ENCODE measurements at regions not wholly inside any gene's neighbourhood (a gene's known extent, or its start where the extent isn't known, plus 50 kb on each side); places are given as distances from the start of the nearest gene placed in this dataset.
"Not testable (repeated sequence)": the region's sequence is repeated elsewhere in the genome, so short reads cannot be mapped to it uniquely, and the experiment has no call there.

GRCh38 chr18:62458868-62459716 is 63.7 kb upstream of the ZCCHC2 start:
- TF ChIP-seq, protein P1, sequence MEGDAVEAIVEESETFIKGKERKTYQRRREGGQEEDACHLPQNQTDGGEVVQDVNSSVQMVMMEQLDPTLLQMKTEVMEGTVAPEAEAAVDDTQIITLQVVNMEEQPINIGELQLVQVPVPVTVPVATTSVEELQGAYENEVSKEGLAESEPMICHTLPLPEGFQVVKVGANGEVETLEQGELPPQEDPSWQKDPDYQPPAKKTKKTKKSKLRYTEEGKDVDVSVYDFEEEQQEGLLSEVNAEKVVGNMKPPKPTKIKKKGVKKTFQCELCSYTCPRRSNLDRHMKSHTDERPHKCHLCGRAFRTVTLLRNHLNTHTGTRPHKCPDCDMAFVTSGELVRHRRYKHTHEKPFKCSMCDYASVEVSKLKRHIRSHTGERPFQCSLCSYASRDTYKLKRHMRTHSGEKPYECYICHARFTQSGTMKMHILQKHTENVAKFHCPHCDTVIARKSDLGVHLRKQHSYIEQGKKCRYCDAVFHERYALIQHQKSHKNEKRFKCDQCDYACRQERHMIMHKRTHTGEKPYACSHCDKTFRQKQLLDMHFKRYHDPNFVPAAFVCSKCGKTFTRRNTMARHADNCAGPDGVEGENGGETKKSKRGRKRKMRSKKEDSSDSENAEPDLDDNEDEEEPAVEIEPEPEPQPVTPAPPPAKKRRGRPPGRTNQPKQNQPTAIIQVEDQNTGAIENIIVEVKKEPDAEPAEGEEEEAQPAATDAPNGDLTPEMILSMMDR (conservative IDR thresholded peaks at IDR 0.05; ENCODE audit: low read depth, low read length) = no peak
- H3K4me3 ChIP-seq (ENCODE audit: low read length) = no peak overlapping the region
- DNase-seq (ENCODE audit: low read depth) = no peak

DNA sequence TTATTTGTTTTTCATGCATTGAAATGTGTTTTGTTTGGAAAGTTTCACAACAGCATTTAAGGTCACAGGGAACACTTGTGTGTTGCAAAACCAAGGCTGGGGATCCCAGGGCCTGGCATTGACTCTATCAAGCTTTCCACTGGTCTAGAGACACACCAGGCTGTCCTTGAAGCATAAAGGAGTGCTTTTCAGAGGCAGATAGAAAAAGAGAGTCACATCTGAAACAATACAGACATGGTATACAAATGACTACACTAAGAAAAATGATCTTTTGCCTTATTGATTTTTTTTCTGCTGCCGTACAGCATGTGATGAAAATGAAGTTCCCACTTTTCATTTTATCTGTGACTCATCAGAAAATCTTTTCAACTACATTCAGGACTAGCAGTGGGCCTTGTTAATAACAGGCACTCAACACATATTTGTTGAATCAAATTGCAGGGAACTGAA is 61.9 kb upstream of the ZCCHC2 start:
- TF ChIP-seq, protein P1 (conservative IDR thresholded peaks at IDR 0.05; ENCODE audit: low read depth, low read length) = no peak
- no peak overlapping the region for H3K4me3 ChIP-seq (ENCODE audit: low read length)
- no peak for DNase-seq (ENCODE audit: low read depth)

- no peak overlapping the region for H3K4me3 ChIP-seq (ENCODE audit: low read length)
- no peak for DNase-seq (ENCODE audit: low read depth)
- TF ChIP-seq, protein P1 (conservative IDR thresholded peaks at IDR 0.05; ENCODE audit: low read depth, low read length) = no peak
Observed at GRCh38 chr18:62461591-62461990, 61.2 kb upstream of the ZCCHC2 start.

DNA sequence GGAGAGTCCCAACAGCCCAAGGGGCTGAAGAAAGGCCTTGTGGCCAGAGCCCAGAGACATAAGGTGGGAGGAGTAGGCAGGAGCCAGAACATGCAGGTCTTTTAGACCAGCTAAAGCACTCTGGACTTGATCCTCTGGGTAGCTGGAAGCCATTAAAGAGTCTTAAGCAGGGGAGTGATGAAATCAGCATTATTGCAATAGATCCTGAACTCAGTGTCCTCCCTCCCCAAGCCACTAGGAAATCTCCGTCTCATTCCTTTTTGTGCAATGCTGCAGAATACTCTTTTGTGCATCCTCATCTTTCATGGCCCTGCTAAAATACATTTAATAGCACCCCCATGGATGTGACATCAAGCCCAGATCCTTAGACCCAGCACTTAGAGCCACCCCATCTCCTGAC is 58.6 kb upstream of the ZCCHC2 start:
- TF ChIP-seq, protein P1 (conservative IDR thresholded peaks at IDR 0.05; ENCODE audit: low read depth, low read length) = no peak
- DNase-seq (ENCODE audit: low read depth) = no peak
- H3K4me3 ChIP-seq (ENCODE audit: low read length) = no peak overlapping the region

DNA sequence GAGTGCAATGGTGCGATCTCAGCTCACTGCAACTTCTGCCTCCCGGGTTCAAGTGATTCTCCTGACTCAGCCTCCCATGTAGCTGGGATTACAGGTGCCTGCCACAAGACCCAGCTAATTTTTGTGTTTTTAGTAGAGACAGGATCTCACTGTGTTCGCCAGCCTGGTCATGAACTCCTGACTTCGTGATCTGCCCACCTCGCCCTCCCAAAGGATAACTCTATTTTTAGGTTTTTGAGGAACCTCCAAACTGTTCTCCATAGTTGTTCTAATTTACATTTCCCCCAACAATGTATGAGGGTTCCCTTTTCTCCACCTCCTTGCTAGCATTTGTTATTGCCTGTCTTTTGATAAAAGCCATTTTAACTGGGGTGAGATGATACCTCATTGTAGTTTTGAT is 53.7 kb upstream of the ZCCHC2 start:
- not testable (repeated sequence) for DNase-seq (ENCODE audit: low read depth)

More for the DNA sequence above, 53.7 kb upstream of the ZCCHC2 start:
- not testable (repeated sequence) for H3K4me3 ChIP-seq (ENCODE audit: low read length)

Measured in retinal pigment epithelial cell (primary cell).